SK-N-SH (cell line): ENCODE measurements at regions not wholly inside any gene's neighbourhood (a gene's known extent, or its start where the extent isn't known, plus 50 kb on each side); places are given as distances from the start of the nearest gene placed in this dataset.

Source experiments
- CTCF ChIA-PET: fragments of 300-600, 350-600 bp; formaldehyde crosslinking; extraction: SDS; loops from one replicate; lab custom pipeline; 2021; lab: Yijun Ruan, JAX
- POLR2A ChIA-PET: fragments of 350-600 bp; sonication (Branson Sonifier 250); formaldehyde crosslinking; extraction: SDS; loops from one replicate; lab custom pipeline; 2020; ENCODE audit warnings: antibody characterized with exemption, inconsistent platforms; lab: Yijun Ruan, JAX
- DNase-seq: peaks from one replicate; pipeline ENCODE4 v3.0.0; 2012
- H2AFZ ChIP-seq: fragments of 200-600 bp; sonication (generic); 2 replicates; pipeline ENCODE4 v1.8.1; 2016; ENCODE audit warnings: antibody characterized with exemption, mild to moderate bottlenecking, low read depth
- H3F3A ChIP-seq: fragments of 200-600 bp; sonication (generic); replicated peaks from 2 replicates; pipeline ENCODE3; 2016; ENCODE audit warnings: antibody characterized with exemption, mild to moderate bottlenecking; ENCODE audit not compliant: insufficient read depth
- H3K27ac ChIP-seq, 2 experiments: fragments of 200-500 bp in 1 of 2; fragments of 200-600 bp in 1 of 2; sonication (Bioruptor generic) in 1 of 2; sonication (generic), shearing (Covaris generic) in 1 of 2; 2 replicates each; pipeline versions ENCODE4 v1.5.1 to v1.6.1; 2014 to 2016; ENCODE audit warnings: low read depth in 2 of 2, inconsistent platforms in 1 of 2, low read length in 1 of 2, mild to moderate bottlenecking in 1 of 2, mixed read lengths in 1 of 2
- H3K27me3 ChIP-seq: fragments of 200-600 bp; sonication (generic), shearing (Covaris generic); 2 replicates; pipeline ENCODE4 v1.6.1; 2016; ENCODE audit warnings: mixed run types; ENCODE audit not compliant: insufficient read depth
- H3K36me3 ChIP-seq, 2 experiments: fragments of 200-500 bp in 1 of 2; fragments of 200-600 bp in 1 of 2; sonication (Bioruptor generic) in 1 of 2; sonication (generic) in 1 of 2; replicated peaks in 1 of 2; 2 replicates each; pipeline versions ENCODE3 to v1.5.1; 2014 to 2016; ENCODE audit warnings: low read length in 1 of 2, mild to moderate bottlenecking in 1 of 2; ENCODE audit not compliant: insufficient read depth in 2 of 2, control insufficient read depth in 1 of 2
- H3K4me1 ChIP-seq, 2 experiments: fragments of 200-500 bp in 1 of 2; fragments of 200-600 bp in 1 of 2; sonication (Bioruptor generic) in 1 of 2; sonication (generic), shearing (Covaris generic) in 1 of 2; 2 replicates each; pipeline versions ENCODE4 v1.5.1 to v1.6.1; 2014 to 2016; ENCODE audit warnings: low read depth in 1 of 2, low read length in 1 of 2, mixed run types in 1 of 2; ENCODE audit not compliant: insufficient read depth in 2 of 2, control insufficient read depth in 1 of 2
- H3K4me2 ChIP-seq: fragments of 200-600 bp; sonication (generic), shearing (Covaris generic); 2 replicates; pipeline ENCODE4 v1.6.1; 2017; ENCODE audit warnings: mixed run types
- H3K4me3 ChIP-seq, 2 experiments: fragments of 200-500 bp in 1 of 2; fragments of 200-600 bp in 1 of 2; sonication (Bioruptor generic) in 1 of 2; sonication (generic), shearing (Covaris generic) in 1 of 2; 2 replicates each; pipeline versions ENCODE4 v1.5.1 to v1.8.1; 2014 to 2016; ENCODE audit warnings: low read depth in 2 of 2, inconsistent platforms in 1 of 2, low read length in 1 of 2, mild to moderate bottlenecking in 1 of 2, mixed read lengths in 1 of 2, moderate library complexity in 1 of 2
- H3K79me2 ChIP-seq: fragments of 200-600 bp; sonication (generic); 2 replicates; pipeline ENCODE4 v1.8.1; 2017; ENCODE audit warnings: mild to moderate bottlenecking; ENCODE audit not compliant: insufficient read depth
- H3K9ac ChIP-seq: fragments of 200-600 bp; sonication (generic); 2 replicates; pipeline ENCODE4 v1.6.1; 2017; ENCODE audit warnings: mixed run types
- H3K9me2 ChIP-seq: fragments of 200-600 bp; sonication (generic); 2 replicates; pipeline ENCODE4 v1.6.1; 2017; ENCODE audit warnings: mixed run types
- H3K9me3 ChIP-seq: fragments of 200-600 bp; sonication (generic); 2 replicates; pipeline ENCODE4 v1.6.1; 2017; ENCODE audit warnings: mixed run types, mild to moderate bottlenecking, moderate library complexity
- H4K20me1 ChIP-seq: fragments of 200-600 bp; sonication (generic); 2 replicates; pipeline ENCODE4 v1.6.1; 2017; ENCODE audit warnings: mild to moderate bottlenecking, mixed run types; ENCODE audit not compliant: insufficient read depth
- CHD2 ChIP-seq: fragments of 150-350 bp; IDR thresholded peaks from 2 replicates; pipeline ENCODE4 v1.6.1; 2018; ENCODE audit warnings: low read length; ENCODE audit not compliant: partially characterized antibody
- ELF1 ChIP-seq: IDR thresholded peaks from 2 replicates; pipeline ENCODE4 v1.4.0; 2012
- EP300 ChIP-seq, 2 experiments: IDR thresholded peaks; 2 replicates each; pipeline versions ENCODE4 v1.4.0 to v1.6.1; 2012; ENCODE audit warnings: borderline replicate concordance in 1 of 2, low read depth in 1 of 2, low read length in 1 of 2
- FOSL2 ChIP-seq: IDR thresholded peaks from 2 replicates; pipeline ENCODE4 v1.4.0; 2012; ENCODE audit warnings: low read depth, mild to moderate bottlenecking, moderate library complexity, borderline replicate concordance
- FOXJ3 ChIP-seq: sonication (generic); formaldehyde crosslinking; IDR thresholded peaks from 2 replicates; pipeline ENCODE4 v1.5.1; 2020; ENCODE audit warnings: mild to moderate bottlenecking, missing genetic modification reagents
- GATA2 ChIP-seq: sonication (generic); formaldehyde crosslinking; IDR thresholded peaks from 2 replicates; pipeline ENCODE4 v1.5.0; 2020; ENCODE audit warnings: mild to moderate bottlenecking, missing genetic modification reagents
- MAX ChIP-seq: IDR thresholded peaks from 2 replicates; pipeline ENCODE4 v1.4.0; 2012; ENCODE audit warnings: low read depth
- RAD21 ChIP-seq: IDR thresholded peaks from 2 replicates; pipeline ENCODE4 v1.6.1; 2012; ENCODE audit warnings: mild to moderate bottlenecking, low read length
- RCOR1 ChIP-seq: fragments of 150-350 bp; IDR thresholded peaks from 2 replicates; pipeline ENCODE4 v1.6.1; 2017; ENCODE audit warnings: antibody characterized with exemption, low read length
- SIN3A ChIP-seq: IDR thresholded peaks from 2 replicates; pipeline ENCODE4 v1.6.1; 2012; ENCODE audit warnings: low read depth, mild to moderate bottlenecking, low read length, moderate library complexity, borderline replicate concordance
- USF2 ChIP-seq: fragments of 150-350 bp; IDR thresholded peaks from 2 replicates; pipeline ENCODE4 v1.6.1; 2017; ENCODE audit warnings: antibody characterized with exemption, low read length, low read depth, borderline replicate concordance
- ZBTB33 ChIP-seq: IDR thresholded peaks from 2 replicates; pipeline ENCODE4 v1.4.0; 2012; ENCODE audit warnings: low read depth, borderline replicate concordance
- WGBS: methylation state at CpG from one replicate; pipeline ENCODE4 v1.1.6; 2017; ENCODE audit warnings: low lambda C conversion rate; 5-methylcytosine and 5-hydroxymethylcytosine counted together

GRCh38 chr13:34345258-34345965, 527.5 kb downstream of the RFC3 start:
- no peaks in the 10 kb centered on the region for H3K27me3 ChIP-seq
- peak overlapping the region in 1 of 2 experiments; percentile 87; a peak in 2 of 4 replicates for H3K27ac ChIP-seq
- no peaks in the 10 kb centered on the region for H3K9me3 ChIP-seq
- ChIA-PET CTCF (interaction anchor here (0.6 to 1.6 kb wide), 4 partner anchors 11 to 1677 kb away, joined by 3 to 6 read pairs (median 4); no protein-coding TSS in a partner anchor), POLR2A (no interaction called here)
- H4K20me1 ChIP-seq = no peaks in the 10 kb centered on the region
- no peak overlapping the region for H3K4me3 ChIP-seq
- WGBS = 58% methylated on average over 7 of the region's 7 CpGs
- no peak overlapping the region for H3K9ac ChIP-seq
- DNase-seq = peak; percentile 27
- no peaks in the 10 kb centered on the region for H3K36me3 ChIP-seq
- no peak overlapping the region for H2AFZ ChIP-seq
- H3F3A ChIP-seq = peaks cover 14% of the 10 kb centered on the region
- TF ChIP-seq MAX (no peak), FOXJ3 (peak; percentile 84), CHD2 (peak; percentile 39), RCOR1 (peak; percentile 80; the same call in 1 of the 2 replicates), RAD21 (peak; percentile 23; the same call in 1 of the 2 replicates), USF2 (no peak), EP300 (IDR thresholded peaks at IDR 0.05; ENCODE audit: borderline replicate concordance in 1 of 2, low read depth in 1 of 2, low read length in 1 of 2) (peak in 1 of 2 experiments; percentile 88; a peak in 2 of 4 replicates), GATA2 (peak; percentile 83), SIN3A (no peak)
- peaks cover 4 to 15% of the 10 kb centered on the region in 2 experiments; a peak in 2 of 4 replicates for H3K4me1 ChIP-seq
- no peaks in the 10 kb centered on the region for H3K79me2 ChIP-seq
- H3K9me2 ChIP-seq = no peaks in the 10 kb centered on the region
- H3K4me2 ChIP-seq = no peak overlapping the region

- Histone ChIP-seq H3K4me2 (no peak overlapping the region), H3K27ac (peak overlapping the region in 1 of 2 experiments; percentile 87; a peak in 2 of 4 replicates), H3K9me3 (no peaks in the 10 kb centered on the region), H3F3A (peaks cover 14% of the 10 kb centered on the region), H3K4me1 (peaks cover 4 to 15% of the 10 kb centered on the region in 2 experiments; a peak in 2 of 4 replicates), H3K9ac (no peak overlapping the region), H3K36me3 (no peaks in the 10 kb centered on the region), H4K20me1 (no peaks in the 10 kb centered on the region), H3K79me2 (no peaks in the 10 kb centered on the region), H3K27me3 (no peaks in the 10 kb centered on the region), H3K4me3 (no peak overlapping the region), H3K9me2 (no peaks in the 10 kb centered on the region), H2AFZ (no peak overlapping the region)
- 85% methylated on average over 4 of the region's 4 CpGs for WGBS
- no peak for TF ChIP-seq ELF1
- no peak for TF ChIP-seq FOSL2
- TF ChIP-seq ZBTB33 = no peak
- ChIA-PET CTCF (interaction anchor here (0.8 kb wide), 1 partner anchor 818 kb away, joined by 3 read pairs; no protein-coding TSS in a partner anchor), POLR2A (no interaction called here)
- no peak for DNase-seq
Observed at GRCh38 chr13:34346626-34347025, 528.7 kb downstream of the RFC3 start.
